Thoracic aorta (tissue), 2 donors: ENCODE measurements at regions not wholly inside any gene's neighbourhood (a gene's known extent, or its start where the extent isn't known, plus 50 kb on each side); places are given as distances from the start of the nearest gene placed in this dataset.

Experiments used
- ATAC-seq: fragments of 150-250 bp; one replicate; pipeline ENCODE4 v1.8.0; 2017; ENCODE audit warnings: low read depth; ENCODE audit not compliant: insufficient number of reproducible peaks, low FRiP score
- DNase-seq: peaks from one replicate; pipeline ENCODE4 v3.0.0-alpha.2; 2020; ENCODE audit warnings: low spot score
- H3K27ac ChIP-seq, 2 donors: fragments of 200-600 bp; sonication (generic); 1 replicate in 1 of 2; 2 replicates in 1 of 2; pipeline ENCODE4 v1.5.1; 2016; ENCODE audit warnings: mild to moderate bottlenecking in 2 of 2, moderate library complexity in 2 of 2
- H3K27me3 ChIP-seq: fragments of 200-600 bp; sonication (generic); replicated peaks from 2 replicates; pipeline ENCODE4 v1.6.0; 2016; ENCODE audit warnings: mild to moderate bottlenecking; ENCODE audit not compliant: insufficient read depth
- H3K36me3 ChIP-seq: fragments of 200-600 bp; sonication (generic); one replicate; pipeline ENCODE4 v1.5.1; 2016
- H3K4me1 ChIP-seq, 2 donors: fragments of 200-600 bp; sonication (generic); 1 replicate in 1 of 2; 2 replicates in 1 of 2; pipeline versions ENCODE4 v1.5.1 to v1.6.0; 2016; ENCODE audit warnings: low read depth in 2 of 2, mild to moderate bottlenecking in 1 of 2; ENCODE audit not compliant: control insufficient read depth in 1 of 2
- H3K4me3 ChIP-seq: fragments of 200-600 bp; sonication (generic); 2 replicates; pipeline ENCODE4 v1.5.1; 2016; ENCODE audit warnings: mild to moderate bottlenecking
- H3K9me3 ChIP-seq: fragments of 200-600 bp; sonication (generic); 2 replicates; pipeline ENCODE4 v1.5.1; 2016
- TF ChIP-seq, protein P1 (sequence below): fragments of 200-600 bp; sonication (generic); IDR thresholded peaks from one replicate; pipeline ENCODE4 v1.5.1; 2019; ENCODE audit warnings: antibody characterized with exemption

DNA sequence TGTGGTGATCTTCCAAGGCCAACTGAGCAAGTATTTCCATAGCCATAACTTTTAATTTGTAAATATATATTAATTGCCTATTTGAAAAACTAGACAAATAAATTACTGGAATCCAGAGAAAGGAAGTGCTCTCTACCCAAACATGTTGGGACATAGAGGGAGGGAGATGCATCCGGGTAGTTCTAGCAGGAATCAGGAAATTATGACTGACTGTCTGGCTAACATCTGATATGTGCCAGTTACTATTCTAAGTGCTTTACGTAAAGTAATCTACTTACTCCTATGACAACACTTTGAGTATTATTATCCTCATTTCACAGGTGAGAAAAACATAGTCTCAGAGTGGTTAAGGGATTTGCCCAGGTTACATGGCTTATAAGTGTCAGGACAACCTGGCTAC, 147.7 kb upstream of the VASH1 start:
- Histone ChIP-seq H3K27ac (no peak overlapping the region), H3K4me3 (no peak overlapping the region), H3K27me3 (no peaks in the 10 kb centered on the region), H3K9me3 (peaks cover 16% of the 10 kb centered on the region), H3K4me1 (no peaks in the 10 kb centered on the region), H3K36me3 (no peaks in the 10 kb centered on the region)
- TF ChIP-seq, protein P1, sequence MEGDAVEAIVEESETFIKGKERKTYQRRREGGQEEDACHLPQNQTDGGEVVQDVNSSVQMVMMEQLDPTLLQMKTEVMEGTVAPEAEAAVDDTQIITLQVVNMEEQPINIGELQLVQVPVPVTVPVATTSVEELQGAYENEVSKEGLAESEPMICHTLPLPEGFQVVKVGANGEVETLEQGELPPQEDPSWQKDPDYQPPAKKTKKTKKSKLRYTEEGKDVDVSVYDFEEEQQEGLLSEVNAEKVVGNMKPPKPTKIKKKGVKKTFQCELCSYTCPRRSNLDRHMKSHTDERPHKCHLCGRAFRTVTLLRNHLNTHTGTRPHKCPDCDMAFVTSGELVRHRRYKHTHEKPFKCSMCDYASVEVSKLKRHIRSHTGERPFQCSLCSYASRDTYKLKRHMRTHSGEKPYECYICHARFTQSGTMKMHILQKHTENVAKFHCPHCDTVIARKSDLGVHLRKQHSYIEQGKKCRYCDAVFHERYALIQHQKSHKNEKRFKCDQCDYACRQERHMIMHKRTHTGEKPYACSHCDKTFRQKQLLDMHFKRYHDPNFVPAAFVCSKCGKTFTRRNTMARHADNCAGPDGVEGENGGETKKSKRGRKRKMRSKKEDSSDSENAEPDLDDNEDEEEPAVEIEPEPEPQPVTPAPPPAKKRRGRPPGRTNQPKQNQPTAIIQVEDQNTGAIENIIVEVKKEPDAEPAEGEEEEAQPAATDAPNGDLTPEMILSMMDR = no peak
- no peak for ATAC-seq
- no peak for DNase-seq

DNA sequence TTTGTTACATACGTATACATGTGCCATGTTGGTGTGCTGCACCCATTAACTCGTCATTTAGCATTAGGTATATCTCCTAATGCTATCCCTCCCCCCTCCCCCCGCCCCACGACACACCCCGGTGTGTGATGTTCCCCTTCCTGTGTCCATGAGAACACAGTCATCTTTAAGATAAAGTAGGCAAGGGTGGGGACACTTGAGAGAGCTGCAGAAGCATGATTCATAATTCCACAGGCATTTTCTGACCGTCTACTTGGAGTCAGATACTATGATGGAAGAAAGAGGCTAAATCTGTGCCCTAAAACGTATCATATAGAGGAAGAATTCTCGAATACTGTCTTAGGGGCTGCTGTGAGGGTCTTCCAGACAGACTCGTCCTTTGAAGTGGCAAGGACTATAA, 145.9 kb upstream of the VASH1 start:
- Histone ChIP-seq H3K36me3 (no peaks in the 10 kb centered on the region), H3K27me3 (no peaks in the 10 kb centered on the region), H3K4me3 (no peak overlapping the region), H3K27ac (no peak overlapping the region), H3K9me3 (peaks cover 16% of the 10 kb centered on the region), H3K4me1 (no peaks in the 10 kb centered on the region)
- DNase-seq (no peak), ATAC-seq (no peak)
- TF ChIP-seq, protein P1 = no peak

DNA sequence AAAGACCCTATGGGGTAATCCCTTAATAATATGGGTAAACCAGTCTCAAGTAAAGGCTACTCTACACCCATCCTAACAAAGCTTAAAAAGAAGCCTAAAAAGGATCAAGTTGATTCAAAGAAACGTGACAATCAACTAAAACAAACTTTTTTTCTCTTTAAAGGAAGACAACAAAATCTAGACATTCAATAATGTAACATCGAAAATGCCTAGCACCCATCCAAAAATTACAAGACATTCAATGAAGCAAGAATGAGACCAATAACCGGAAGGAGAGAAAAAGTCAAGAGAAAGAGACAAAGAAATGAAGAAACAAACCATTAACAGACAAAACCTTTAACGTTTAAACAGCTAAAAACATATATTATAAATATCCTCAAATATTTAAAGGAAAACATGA, 143.8 kb upstream of the VASH1 start:
- no peaks in the 10 kb centered on the region for H3K27me3 ChIP-seq
- peaks cover 16% of the 10 kb centered on the region for H3K9me3 ChIP-seq
- H3K36me3 ChIP-seq = no peaks in the 10 kb centered on the region
- H3K27ac ChIP-seq = no peak overlapping the region
- H3K4me1 ChIP-seq = no peaks in the 10 kb centered on the region
- TF ChIP-seq, protein P1 = no peak
- no peak overlapping the region for H3K4me3 ChIP-seq
- ATAC-seq (no peak), DNase-seq (no peak)

DNA sequence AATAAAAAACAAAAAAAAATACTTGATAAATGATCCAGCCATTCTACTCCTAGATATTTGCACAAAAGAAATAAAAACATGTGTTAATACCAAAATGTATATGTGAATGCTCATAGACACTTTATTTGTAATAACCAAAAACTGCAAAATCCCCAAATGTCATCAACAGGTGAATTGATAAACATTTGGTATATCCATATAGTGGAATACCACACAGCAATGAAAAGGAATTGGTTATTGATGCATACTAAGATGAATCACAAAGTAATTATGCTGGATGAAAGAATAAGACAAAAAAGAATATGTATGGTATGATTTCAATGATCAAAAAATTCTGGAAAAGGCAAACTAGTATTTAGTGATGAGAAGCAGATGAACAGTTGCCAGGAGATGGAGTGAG, 124.7 kb upstream of the VASH1 start:
- DNase-seq (no peak), ATAC-seq (no peak)
- Histone ChIP-seq H3K36me3 (no peaks in the 10 kb centered on the region), H3K4me3 (no peak overlapping the region), H3K9me3 (no peaks in the 10 kb centered on the region), H3K27ac (no peak overlapping the region), H3K27me3 (no peaks in the 10 kb centered on the region), H3K4me1 (no peaks in the 10 kb centered on the region)
- TF ChIP-seq, protein P1 = no peak

DNA sequence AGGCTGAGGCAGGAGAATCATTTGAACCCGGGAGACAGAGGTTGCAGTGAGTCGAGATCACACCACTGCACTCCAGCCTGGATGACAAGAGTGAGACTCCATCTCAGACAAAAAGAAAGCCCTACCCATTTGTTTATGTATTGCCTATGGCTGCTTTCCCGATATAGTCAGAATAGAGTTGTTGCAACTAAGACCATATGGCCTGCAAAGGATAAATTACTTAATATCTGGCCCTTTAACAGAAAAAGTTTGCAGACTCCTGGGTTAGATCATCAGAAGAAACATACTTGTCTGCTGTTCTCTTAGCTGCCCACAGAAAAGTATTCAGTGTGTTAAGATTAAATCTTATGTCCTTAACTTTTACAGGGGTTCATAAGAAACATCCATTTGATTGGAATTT, 122.4 kb upstream of the VASH1 start:
- H3K4me3 ChIP-seq = no peak overlapping the region
- no peaks in the 10 kb centered on the region for H3K4me1 ChIP-seq
- no peaks in the 10 kb centered on the region for H3K9me3 ChIP-seq
- no peaks in the 10 kb centered on the region for H3K27me3 ChIP-seq
- H3K27ac ChIP-seq = no peak overlapping the region
- ATAC-seq (no peak), DNase-seq (no peak)
- H3K36me3 ChIP-seq = no peaks in the 10 kb centered on the region
- TF ChIP-seq, protein P1 = no peak
